ENCODE measurements at regions not wholly inside any gene's neighbourhood (a gene's known extent, or its start where the extent isn't known, plus 50 kb on each side); places are given as distances from the start of the nearest gene placed in this dataset.

DNA sequence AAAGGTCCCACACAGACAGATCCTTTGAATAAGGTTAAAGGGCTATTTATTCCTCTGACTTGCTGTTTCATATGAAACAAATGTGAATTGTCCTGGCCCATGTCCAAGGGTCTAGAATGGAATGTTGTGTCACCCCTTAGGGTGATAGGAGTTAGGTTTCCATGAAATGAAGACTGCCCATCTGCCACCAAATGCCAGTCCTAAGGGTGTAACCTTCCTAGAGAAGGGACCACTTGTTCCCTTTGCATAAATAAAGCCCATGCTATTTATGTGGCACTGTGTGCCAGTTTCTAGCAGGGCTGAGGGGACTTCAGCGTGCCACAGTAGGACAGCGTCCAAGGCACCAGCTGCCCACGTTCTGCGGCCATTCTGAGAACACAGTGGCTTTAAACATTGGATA is 171.3 kb downstream of the ABCA8 start:
- Histone ChIP-seq H2AFZ (no peak overlapping the region), H3K9me3 (ENCODE audit: low read depth) (no peaks in the 10 kb centered on the region), H3K27me3 (no peaks in the 10 kb centered on the region), H3K27ac (peak overlapping the region; percentile 64), H3K9me2 (replicated peaks; ENCODE audit: insufficient read depth) (no peaks in the 10 kb centered on the region), H4K20me1 (ENCODE audit: insufficient read depth, poor library complexity, severe bottlenecking) (no peaks in the 10 kb centered on the region), H3K4me1 (ENCODE audit: insufficient read depth) (peaks cover 8% of the 10 kb centered on the region), H3K36me3 (replicated peaks; ENCODE audit: insufficient read depth, low read depth) (no peaks in the 10 kb centered on the region), H3K79me2 (no peaks in the 10 kb centered on the region), H3K4me3 (no peak overlapping the region), H3K4me2 (no peak overlapping the region)
- TF ChIP-seq, protein P1, sequence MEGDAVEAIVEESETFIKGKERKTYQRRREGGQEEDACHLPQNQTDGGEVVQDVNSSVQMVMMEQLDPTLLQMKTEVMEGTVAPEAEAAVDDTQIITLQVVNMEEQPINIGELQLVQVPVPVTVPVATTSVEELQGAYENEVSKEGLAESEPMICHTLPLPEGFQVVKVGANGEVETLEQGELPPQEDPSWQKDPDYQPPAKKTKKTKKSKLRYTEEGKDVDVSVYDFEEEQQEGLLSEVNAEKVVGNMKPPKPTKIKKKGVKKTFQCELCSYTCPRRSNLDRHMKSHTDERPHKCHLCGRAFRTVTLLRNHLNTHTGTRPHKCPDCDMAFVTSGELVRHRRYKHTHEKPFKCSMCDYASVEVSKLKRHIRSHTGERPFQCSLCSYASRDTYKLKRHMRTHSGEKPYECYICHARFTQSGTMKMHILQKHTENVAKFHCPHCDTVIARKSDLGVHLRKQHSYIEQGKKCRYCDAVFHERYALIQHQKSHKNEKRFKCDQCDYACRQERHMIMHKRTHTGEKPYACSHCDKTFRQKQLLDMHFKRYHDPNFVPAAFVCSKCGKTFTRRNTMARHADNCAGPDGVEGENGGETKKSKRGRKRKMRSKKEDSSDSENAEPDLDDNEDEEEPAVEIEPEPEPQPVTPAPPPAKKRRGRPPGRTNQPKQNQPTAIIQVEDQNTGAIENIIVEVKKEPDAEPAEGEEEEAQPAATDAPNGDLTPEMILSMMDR (IDR thresholded peaks at IDR 0.05; ENCODE audit: poor library complexity) = no peak
- TF ChIP-seq EZH2 (IDR thresholded peaks at IDR 0.05; ENCODE audit: borderline replicate concordance) (no peak), EZH2phosphoT487 (IDR thresholded peaks at IDR 0.05; ENCODE audit: low read depth, severe bottlenecking, unreplicated experiment) (no peak)
- DNase-seq (ENCODE audit: low spot score) = no peak
- WGBS (ENCODE audit: low lambda C conversion rate, missing lambda C conversion rate) = 95% methylated on average over 4 of the region's 4 CpGs

DNA sequence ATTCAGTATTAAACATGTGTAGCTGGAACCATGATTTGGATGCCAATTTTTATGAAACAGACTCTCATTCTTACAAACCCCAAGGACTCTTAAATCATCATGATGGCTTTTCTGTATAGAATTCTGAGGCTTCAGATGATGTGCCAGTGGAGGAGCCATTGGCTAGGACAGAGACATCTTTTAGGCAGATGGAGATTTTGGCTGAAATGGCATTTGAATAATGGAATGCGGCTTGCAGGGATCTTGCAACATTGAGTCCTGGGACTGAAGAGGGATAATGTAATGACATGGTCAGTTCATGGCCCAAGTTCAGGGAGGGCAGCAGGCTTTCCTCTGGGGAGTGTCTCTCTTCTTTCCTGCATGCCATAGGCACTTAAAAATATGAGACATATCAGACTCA is 172.4 kb downstream of the ABCA8 start:
- H3K4me3 ChIP-seq = no peak overlapping the region
- TF ChIP-seq EZH2 (IDR thresholded peaks at IDR 0.05; ENCODE audit: borderline replicate concordance) = no peak
- TF ChIP-seq EZH2phosphoT487 (IDR thresholded peaks at IDR 0.05; ENCODE audit: low read depth, severe bottlenecking, unreplicated experiment) = no peak
- no peaks in the 10 kb centered on the region for H3K9me2 ChIP-seq (replicated peaks; ENCODE audit: insufficient read depth)
- H3K27me3 ChIP-seq = no peaks in the 10 kb centered on the region
- no peaks in the 10 kb centered on the region for H3K36me3 ChIP-seq (replicated peaks; ENCODE audit: insufficient read depth, low read depth)
- H3K4me2 ChIP-seq = no peak overlapping the region
- H4K20me1 ChIP-seq (ENCODE audit: insufficient read depth, poor library complexity, severe bottlenecking) = no peaks in the 10 kb centered on the region
- peaks cover 16% of the 10 kb centered on the region for H3K4me1 ChIP-seq (ENCODE audit: insufficient read depth)
- WGBS (ENCODE audit: low lambda C conversion rate, missing lambda C conversion rate) = 100% methylated on average over 1 of the region's 1 CpG
- no peak overlapping the region for H3K27ac ChIP-seq
- no peaks in the 10 kb centered on the region for H3K79me2 ChIP-seq
- no peak overlapping the region for H2AFZ ChIP-seq
- H3K9me3 ChIP-seq (ENCODE audit: low read depth) = no peaks in the 10 kb centered on the region
- no peak for DNase-seq (ENCODE audit: low spot score)

DNA sequence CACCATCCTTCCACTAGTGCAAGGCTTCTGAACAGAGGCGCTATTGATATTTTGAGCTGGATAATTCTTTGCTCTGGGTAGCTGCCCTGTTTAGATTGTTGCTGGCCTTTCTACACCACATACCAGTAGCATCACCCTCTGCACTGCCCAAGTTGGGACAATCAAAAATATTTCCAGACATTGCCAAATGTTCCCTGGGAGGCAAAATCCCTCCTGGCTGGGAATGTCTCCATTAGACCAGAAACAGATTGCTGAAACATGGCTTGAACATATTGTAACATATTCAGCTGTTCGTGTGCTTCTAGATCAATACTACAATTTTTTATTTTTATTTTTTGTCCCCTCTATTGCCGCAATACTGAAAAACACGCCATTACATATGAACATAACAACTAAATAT is 174.6 kb downstream of the ABCA8 start:
- H3K4me2 ChIP-seq = no peak overlapping the region
- TF ChIP-seq EZH2 (IDR thresholded peaks at IDR 0.05; ENCODE audit: borderline replicate concordance) (no peak), EZH2phosphoT487 (IDR thresholded peaks at IDR 0.05; ENCODE audit: low read depth, severe bottlenecking, unreplicated experiment) (no peak)
- TF ChIP-seq, protein P1 (IDR thresholded peaks at IDR 0.05; ENCODE audit: poor library complexity) = no peak
- no peaks in the 10 kb centered on the region for H3K36me3 ChIP-seq (replicated peaks; ENCODE audit: insufficient read depth, low read depth)
- H3K4me1 ChIP-seq (ENCODE audit: insufficient read depth) = peaks cover 19% of the 10 kb centered on the region
- H3K27ac ChIP-seq = no peak overlapping the region
- WGBS (ENCODE audit: low lambda C conversion rate, missing lambda C conversion rate) = 98% methylated on average over 4 of the region's 4 CpGs
- H3K4me3 ChIP-seq = no peak overlapping the region
- no peaks in the 10 kb centered on the region for H3K79me2 ChIP-seq
- H4K20me1 ChIP-seq (ENCODE audit: insufficient read depth, poor library complexity, severe bottlenecking) = no peaks in the 10 kb centered on the region
- no peaks in the 10 kb centered on the region for H3K9me2 ChIP-seq (replicated peaks; ENCODE audit: insufficient read depth)
- H2AFZ ChIP-seq = no peak overlapping the region
- H3K27me3 ChIP-seq = no peaks in the 10 kb centered on the region
- no peaks in the 10 kb centered on the region for H3K9me3 ChIP-seq (ENCODE audit: low read depth)
- DNase-seq (ENCODE audit: low spot score) = no peak

DNA sequence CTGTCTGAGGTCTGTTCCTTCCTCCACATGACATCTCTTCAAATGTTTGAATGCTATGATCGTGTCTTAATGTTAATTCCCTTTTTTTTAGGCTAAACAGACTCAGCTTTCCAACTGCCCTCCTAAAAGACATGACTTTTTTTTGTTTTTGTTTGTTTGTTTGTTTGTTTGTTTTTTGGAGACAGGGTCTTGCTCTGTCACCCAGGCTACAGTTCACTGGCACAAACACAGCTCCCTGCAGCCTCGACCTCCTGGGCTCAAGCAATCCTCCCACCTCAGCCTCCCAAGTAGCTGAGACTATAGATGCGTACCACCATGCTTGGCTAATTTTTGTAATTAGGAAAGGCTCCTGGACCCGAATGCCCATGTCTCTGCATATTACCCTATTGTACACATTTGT is 176.5 kb downstream of the ABCA8 start:
- Histone ChIP-seq H2AFZ (no peak overlapping the region), H3K9me2 (replicated peaks; ENCODE audit: insufficient read depth) (no peaks in the 10 kb centered on the region), H3K36me3 (replicated peaks; ENCODE audit: insufficient read depth, low read depth) (no peaks in the 10 kb centered on the region), H3K79me2 (no peaks in the 10 kb centered on the region), H3K4me3 (no peak overlapping the region), H3K27me3 (no peaks in the 10 kb centered on the region), H4K20me1 (ENCODE audit: insufficient read depth, poor library complexity, severe bottlenecking) (no peaks in the 10 kb centered on the region), H3K4me1 (ENCODE audit: insufficient read depth) (peaks cover 24% of the 10 kb centered on the region), H3K9me3 (ENCODE audit: low read depth) (no peaks in the 10 kb centered on the region), H3K27ac (peak overlapping the region; percentile 22), H3K4me2 (peak overlapping the region; percentile 55)
- TF ChIP-seq, protein P1 (IDR thresholded peaks at IDR 0.05; ENCODE audit: poor library complexity) = no peak
- no peak for TF ChIP-seq EZH2phosphoT487 (IDR thresholded peaks at IDR 0.05; ENCODE audit: low read depth, severe bottlenecking, unreplicated experiment)
- no peak for TF ChIP-seq EZH2 (IDR thresholded peaks at IDR 0.05; ENCODE audit: borderline replicate concordance)
- 96% methylated on average over 4 of the region's 4 CpGs for WGBS (ENCODE audit: low lambda C conversion rate, missing lambda C conversion rate)
- DNase-seq (ENCODE audit: low spot score) = no peak

Data from hepatocyte (in vitro differentiated cells).